ENCODE measurements at regions not wholly inside any gene's neighbourhood (a gene's known extent, or its start where the extent isn't known, plus 50 kb on each side); places are given as distances from the start of the nearest gene placed in this dataset.

- no peak for DNase-seq (ENCODE audit: low spot score)
- no peak for TF ChIP-seq CTCF (IDR thresholded peaks at IDR 0.05; ENCODE audit: extremely low read depth, missing control alignments)
Observed at GRCh38 chr11:133697161-133697560, 148.2 kb downstream of the SPATA19 start.

- no peak for TF ChIP-seq CTCF (IDR thresholded peaks at IDR 0.05; ENCODE audit: extremely low read depth, missing control alignments)
- no peak for DNase-seq (ENCODE audit: low spot score)
Observed at GRCh38 chr11:133695387-133695786, 149.9 kb downstream of the SPATA19 start.

GRCh38 chr11:133694701-133695100 lies 150.6 kb downstream of the SPATA19 start:
- TF ChIP-seq CTCF (IDR thresholded peaks at IDR 0.05; ENCODE audit: extremely low read depth, missing control alignments) = no peak
- DNase-seq (ENCODE audit: low spot score) = no peak

- no peak for TF ChIP-seq CTCF (IDR thresholded peaks at IDR 0.05; ENCODE audit: extremely low read depth, missing control alignments)
Observed at GRCh38 chr11:133693110-133693509, 152.2 kb downstream of the SPATA19 start.

GRCh38 chr11:133692126-133692934 lies 153.0 kb downstream of the SPATA19 start:
- no peak for TF ChIP-seq CTCF (IDR thresholded peaks at IDR 0.05; ENCODE audit: extremely low read depth, missing control alignments)
- no peak for DNase-seq (ENCODE audit: low spot score)

More at GRCh38 chr11:133693110-133693509, 152.2 kb downstream of the SPATA19 start:
- no peak for DNase-seq (ENCODE audit: low spot score)

- DNase-seq (ENCODE audit: low spot score) = no peak
- TF ChIP-seq CTCF (IDR thresholded peaks at IDR 0.05; ENCODE audit: extremely low read depth, missing control alignments) = no peak
Observed at GRCh38 chr11:133687781-133688180, 155.5 kb upstream of the OPCML start.

GRCh38 chr11:133681901-133682300 lies 149.6 kb upstream of the OPCML start:
- no peak for TF ChIP-seq CTCF (IDR thresholded peaks at IDR 0.05; ENCODE audit: extremely low read depth, missing control alignments)
- no peak for DNase-seq (ENCODE audit: low spot score)

Data from GM20000 (cell line).